SJSA1 (cell line): ENCODE measurements at regions not wholly inside any gene's neighbourhood (a gene's known extent, or its start where the extent isn't known, plus 50 kb on each side); places are given as distances from the start of the nearest gene placed in this dataset.

Experiments used
- DNase-seq, 2 experiments: peaks; one replicate each; pipeline ENCODE4 v3.0.0-alpha.2; 2015 to 2020; ENCODE audit warnings: low spot score in 2 of 2, low read depth in 1 of 2
- H3K27ac ChIP-seq: fragments of 250-450 bp; sonication (Bioruptor Pico); 2 replicates; pipeline ENCODE4 v1.5.1; 2020; ENCODE audit warnings: mild to moderate bottlenecking, moderate library complexity
- H3K27me3 ChIP-seq: fragments of 250-450 bp; sonication (Bioruptor Pico); replicated peaks from 2 replicates; pipeline ENCODE4 v1.5.1; 2020; ENCODE audit warnings: mild to moderate bottlenecking, moderate library complexity
- H3K36me3 ChIP-seq: fragments of 250-450 bp; sonication (Bioruptor Pico); 2 replicates; pipeline ENCODE4 v1.5.1; 2020; ENCODE audit warnings: mild to moderate bottlenecking
- H3K4me1 ChIP-seq: fragments of 250-450 bp; sonication (Bioruptor Pico); replicated peaks from 2 replicates; pipeline ENCODE4 v1.6.1; 2021; ENCODE audit warnings: mild to moderate bottlenecking
- H3K4me3 ChIP-seq: fragments of 250-450 bp; sonication (Bioruptor Pico); 2 replicates; pipeline ENCODE4 v1.5.1; 2020; ENCODE audit warnings: mild to moderate bottlenecking
- H3K9me3 ChIP-seq: fragments of 250-450 bp; sonication (Bioruptor Pico); replicated peaks from 2 replicates; pipeline ENCODE4 v1.5.1; 2020; ENCODE audit warnings: mild to moderate bottlenecking

GRCh38 chr16:65224471-65224870 is 102.6 kb upstream of the CDH11 start:
- no peaks in the 10 kb centered on the region for H3K27me3 ChIP-seq
- no peak overlapping the region for H3K4me3 ChIP-seq
- H3K36me3 ChIP-seq = no peaks in the 10 kb centered on the region

GRCh38 chr16:65223335-65223734 is 101.5 kb upstream of the CDH11 start:
- no peak for DNase-seq
- H3K27ac ChIP-seq = no peak overlapping the region
- no peaks in the 10 kb centered on the region for H3K27me3 ChIP-seq
- no peaks in the 10 kb centered on the region for H3K9me3 ChIP-seq
- no peak overlapping the region for H3K4me3 ChIP-seq
- no peaks in the 10 kb centered on the region for H3K4me1 ChIP-seq
- no peaks in the 10 kb centered on the region for H3K36me3 ChIP-seq

More at GRCh38 chr16:65224471-65224870, 102.6 kb upstream of the CDH11 start:
- H3K4me1 ChIP-seq = no peaks in the 10 kb centered on the region
- H3K27ac ChIP-seq = no peak overlapping the region
- DNase-seq = no peak
- H3K9me3 ChIP-seq = no peaks in the 10 kb centered on the region

GRCh38 chr16:65222536-65222935 is 100.7 kb upstream of the CDH11 start:
- Histone ChIP-seq H3K9me3 (no peaks in the 10 kb centered on the region), H3K27me3 (no peaks in the 10 kb centered on the region)
- no peak for DNase-seq

GRCh38 chr16:65222049-65222448 is 100.2 kb upstream of the CDH11 start:
- Histone ChIP-seq H3K4me1 (no peaks in the 10 kb centered on the region), H3K9me3 (no peaks in the 10 kb centered on the region), H3K4me3 (no peak overlapping the region), H3K27ac (no peak overlapping the region), H3K27me3 (no peaks in the 10 kb centered on the region), H3K36me3 (no peaks in the 10 kb centered on the region)
- no peak for DNase-seq

More at GRCh38 chr16:65222536-65222935, 100.7 kb upstream of the CDH11 start:
- Histone ChIP-seq H3K36me3 (no peaks in the 10 kb centered on the region), H3K4me3 (no peak overlapping the region), H3K4me1 (no peaks in the 10 kb centered on the region), H3K27ac (no peak overlapping the region)

GRCh38 chr16:65219786-65220185 is 97.9 kb upstream of the CDH11 start:
- DNase-seq = no peak
- H3K27me3 ChIP-seq = no peaks in the 10 kb centered on the region
- H3K36me3 ChIP-seq = no peaks in the 10 kb centered on the region
- H3K4me3 ChIP-seq = no peak overlapping the region
- H3K4me1 ChIP-seq = no peaks in the 10 kb centered on the region
- H3K9me3 ChIP-seq = no peaks in the 10 kb centered on the region
- no peak overlapping the region for H3K27ac ChIP-seq

- DNase-seq = no peak
- H3K36me3 ChIP-seq = no peaks in the 10 kb centered on the region
- H3K9me3 ChIP-seq = no peaks in the 10 kb centered on the region
- H3K27me3 ChIP-seq = no peaks in the 10 kb centered on the region
- no peak overlapping the region for H3K27ac ChIP-seq
- no peaks in the 10 kb centered on the region for H3K4me1 ChIP-seq
- H3K4me3 ChIP-seq = no peak overlapping the region
Measured at GRCh38 chr16:65218348-65218747, 96.5 kb upstream of the CDH11 start.

GRCh38 chr16:65213866-65214595 is 92.2 kb upstream of the CDH11 start:
- H3K9me3 ChIP-seq = no peaks in the 10 kb centered on the region
- DNase-seq = no peak
- H3K4me3 ChIP-seq = no peak overlapping the region
- no peak overlapping the region for H3K27ac ChIP-seq
- H3K4me1 ChIP-seq = no peaks in the 10 kb centered on the region
- no peaks in the 10 kb centered on the region for H3K27me3 ChIP-seq
- H3K36me3 ChIP-seq = no peaks in the 10 kb centered on the region

- no peaks in the 10 kb centered on the region for H3K9me3 ChIP-seq
- H3K4me3 ChIP-seq = no peak overlapping the region
- H3K27me3 ChIP-seq = no peaks in the 10 kb centered on the region
- H3K36me3 ChIP-seq = no peaks in the 10 kb centered on the region
- no peak for DNase-seq
- H3K4me1 ChIP-seq = no peaks in the 10 kb centered on the region
- no peak overlapping the region for H3K27ac ChIP-seq
Measured at GRCh38 chr16:65212791-65213190, 90.9 kb upstream of the CDH11 start.

GRCh38 chr16:65212240-65212639 is 90.4 kb upstream of the CDH11 start:
- Histone ChIP-seq H3K36me3 (no peaks in the 10 kb centered on the region), H3K9me3 (no peaks in the 10 kb centered on the region), H3K4me3 (no peak overlapping the region), H3K4me1 (no peaks in the 10 kb centered on the region), H3K27ac (no peak overlapping the region), H3K27me3 (no peaks in the 10 kb centered on the region)
- DNase-seq = no peak

- Histone ChIP-seq H3K36me3 (no peaks in the 10 kb centered on the region), H3K4me3 (no peak overlapping the region), H3K4me1 (no peaks in the 10 kb centered on the region), H3K27me3 (no peaks in the 10 kb centered on the region), H3K9me3 (no peaks in the 10 kb centered on the region), H3K27ac (no peak overlapping the region)
- DNase-seq = no peak
Measured at GRCh38 chr16:65202461-65202860, 80.6 kb upstream of the CDH11 start.

GRCh38 chr16:65201511-65201910 is 79.6 kb upstream of the CDH11 start:
- H3K27ac ChIP-seq = no peak overlapping the region
- no peaks in the 10 kb centered on the region for H3K9me3 ChIP-seq
- H3K4me3 ChIP-seq = no peak overlapping the region
- no peaks in the 10 kb centered on the region; the same call in 1 of the 2 replicates for H3K4me1 ChIP-seq
- no peak for DNase-seq
- H3K27me3 ChIP-seq = no peaks in the 10 kb centered on the region
- no peaks in the 10 kb centered on the region for H3K36me3 ChIP-seq

GRCh38 chr16:65200857-65201256 is 79.0 kb upstream of the CDH11 start:
- Histone ChIP-seq H3K4me1 (no peaks in the 10 kb centered on the region; the same call in 1 of the 2 replicates), H3K27ac (no peak overlapping the region), H3K36me3 (no peaks in the 10 kb centered on the region), H3K4me3 (no peak overlapping the region), H3K27me3 (no peaks in the 10 kb centered on the region), H3K9me3 (no peaks in the 10 kb centered on the region)
- no peak for DNase-seq

- Histone ChIP-seq H3K27ac (no peak overlapping the region), H3K4me1 (no peaks in the 10 kb centered on the region; the same call in 1 of the 2 replicates), H3K36me3 (no peaks in the 10 kb centered on the region), H3K9me3 (no peaks in the 10 kb centered on the region), H3K27me3 (no peaks in the 10 kb centered on the region), H3K4me3 (no peak overlapping the region)
- DNase-seq = no peak
Measured at GRCh38 chr16:65200156-65200773, 78.4 kb upstream of the CDH11 start.

GRCh38 chr16:65196420-65197075 is 74.7 kb upstream of the CDH11 start:
- H3K27ac ChIP-seq = no peak overlapping the region
- no peak for DNase-seq
- no peaks in the 10 kb centered on the region for H3K27me3 ChIP-seq
- H3K36me3 ChIP-seq = no peaks in the 10 kb centered on the region
- H3K4me3 ChIP-seq = no peak overlapping the region
- H3K9me3 ChIP-seq = no peaks in the 10 kb centered on the region
- H3K4me1 ChIP-seq = no peaks in the 10 kb centered on the region; the same call in 1 of the 2 replicates
